Loucy (cell line): ENCODE measurements at regions not wholly inside any gene's neighbourhood (a gene's known extent, or its start where the extent isn't known, plus 50 kb on each side); places are given as distances from the start of the nearest gene placed in this dataset.

ENCODE experiments used
- EZH2phosphoT487 ChIP-seq: fragments of 200-600 bp; IDR thresholded peaks from 2 replicates; pipeline ENCODE4 v1.6.1; 2018; ENCODE audit warnings: antibody characterized with exemption, mild to moderate bottlenecking, moderate library complexity, borderline replicate concordance
- TF ChIP-seq, protein P1 (sequence below): fragments of 200-600 bp; sonication (generic); conservative IDR thresholded peaks from 2 replicates; pipeline ENCODE4 v1.5.1; 2014; ENCODE audit warnings: mild to moderate bottlenecking, antibody characterized with exemption, low read length

DNA sequence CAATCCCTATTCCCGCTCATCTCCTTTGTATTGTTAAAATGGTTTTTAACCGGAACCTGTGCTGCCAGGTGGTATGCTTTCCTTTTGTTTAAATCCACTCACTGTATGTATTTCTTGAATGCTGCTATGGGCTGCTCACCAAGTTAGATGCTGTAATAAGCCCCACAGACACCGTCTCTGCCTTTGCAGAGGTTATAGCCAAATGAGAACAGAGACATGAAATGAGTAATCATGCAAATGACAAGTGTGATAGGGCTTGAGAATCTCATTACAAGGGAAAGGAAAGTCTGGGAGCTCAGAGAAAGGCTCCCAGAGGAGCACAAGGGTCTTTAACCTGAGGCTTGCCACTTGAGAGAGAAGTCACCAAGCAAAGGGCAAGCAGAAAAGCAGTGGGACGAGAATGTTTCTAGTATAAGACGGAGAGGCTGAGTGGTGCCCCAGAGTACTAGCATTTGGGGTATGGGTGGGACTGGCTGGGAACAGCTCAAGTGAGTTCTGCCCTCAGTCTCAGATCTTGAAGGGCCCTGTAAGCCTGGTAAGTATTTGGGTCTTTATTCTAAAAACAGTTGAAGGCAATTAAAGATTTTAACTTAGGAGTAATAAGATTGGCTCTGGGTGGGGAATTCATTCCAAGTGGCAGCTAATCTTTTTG, 110.8 kb upstream of the H2AZ1 start:
- TF ChIP-seq, protein P1, sequence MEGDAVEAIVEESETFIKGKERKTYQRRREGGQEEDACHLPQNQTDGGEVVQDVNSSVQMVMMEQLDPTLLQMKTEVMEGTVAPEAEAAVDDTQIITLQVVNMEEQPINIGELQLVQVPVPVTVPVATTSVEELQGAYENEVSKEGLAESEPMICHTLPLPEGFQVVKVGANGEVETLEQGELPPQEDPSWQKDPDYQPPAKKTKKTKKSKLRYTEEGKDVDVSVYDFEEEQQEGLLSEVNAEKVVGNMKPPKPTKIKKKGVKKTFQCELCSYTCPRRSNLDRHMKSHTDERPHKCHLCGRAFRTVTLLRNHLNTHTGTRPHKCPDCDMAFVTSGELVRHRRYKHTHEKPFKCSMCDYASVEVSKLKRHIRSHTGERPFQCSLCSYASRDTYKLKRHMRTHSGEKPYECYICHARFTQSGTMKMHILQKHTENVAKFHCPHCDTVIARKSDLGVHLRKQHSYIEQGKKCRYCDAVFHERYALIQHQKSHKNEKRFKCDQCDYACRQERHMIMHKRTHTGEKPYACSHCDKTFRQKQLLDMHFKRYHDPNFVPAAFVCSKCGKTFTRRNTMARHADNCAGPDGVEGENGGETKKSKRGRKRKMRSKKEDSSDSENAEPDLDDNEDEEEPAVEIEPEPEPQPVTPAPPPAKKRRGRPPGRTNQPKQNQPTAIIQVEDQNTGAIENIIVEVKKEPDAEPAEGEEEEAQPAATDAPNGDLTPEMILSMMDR = no peak
- TF ChIP-seq EZH2phosphoT487 = no peak
